ENCODE measurements at regions not wholly inside any gene's neighbourhood (a gene's known extent, or its start where the extent isn't known, plus 50 kb on each side); places are given as distances from the start of the nearest gene placed in this dataset.

DNA sequence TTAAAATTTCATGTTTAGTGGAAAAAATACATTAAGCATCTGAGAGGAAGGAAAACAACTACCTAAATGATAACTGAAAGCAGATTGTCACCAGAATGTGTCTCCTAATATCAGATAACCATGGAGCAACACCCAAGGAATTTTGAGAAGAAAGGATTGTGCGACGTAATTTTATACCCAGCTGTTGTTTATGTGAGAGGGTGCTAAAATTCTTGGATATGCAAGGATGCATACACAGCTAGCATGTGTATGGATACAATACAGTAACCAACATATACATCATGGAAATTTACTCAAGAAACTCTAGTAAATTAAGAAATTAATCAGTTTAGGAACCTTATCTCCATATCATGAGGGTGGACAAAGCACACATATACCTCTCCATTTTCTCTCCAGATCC is 290.9 kb downstream of the HS3ST3A1 start:
- TF ChIP-seq, protein P1, sequence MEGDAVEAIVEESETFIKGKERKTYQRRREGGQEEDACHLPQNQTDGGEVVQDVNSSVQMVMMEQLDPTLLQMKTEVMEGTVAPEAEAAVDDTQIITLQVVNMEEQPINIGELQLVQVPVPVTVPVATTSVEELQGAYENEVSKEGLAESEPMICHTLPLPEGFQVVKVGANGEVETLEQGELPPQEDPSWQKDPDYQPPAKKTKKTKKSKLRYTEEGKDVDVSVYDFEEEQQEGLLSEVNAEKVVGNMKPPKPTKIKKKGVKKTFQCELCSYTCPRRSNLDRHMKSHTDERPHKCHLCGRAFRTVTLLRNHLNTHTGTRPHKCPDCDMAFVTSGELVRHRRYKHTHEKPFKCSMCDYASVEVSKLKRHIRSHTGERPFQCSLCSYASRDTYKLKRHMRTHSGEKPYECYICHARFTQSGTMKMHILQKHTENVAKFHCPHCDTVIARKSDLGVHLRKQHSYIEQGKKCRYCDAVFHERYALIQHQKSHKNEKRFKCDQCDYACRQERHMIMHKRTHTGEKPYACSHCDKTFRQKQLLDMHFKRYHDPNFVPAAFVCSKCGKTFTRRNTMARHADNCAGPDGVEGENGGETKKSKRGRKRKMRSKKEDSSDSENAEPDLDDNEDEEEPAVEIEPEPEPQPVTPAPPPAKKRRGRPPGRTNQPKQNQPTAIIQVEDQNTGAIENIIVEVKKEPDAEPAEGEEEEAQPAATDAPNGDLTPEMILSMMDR (IDR thresholded peaks at IDR 0.05), result no peak
- TF ChIP-seq ZFX (IDR thresholded peaks at IDR 0.05; ENCODE audit: borderline replicate concordance), result no peak
- no peak overlapping the region for H3K27ac ChIP-seq

DNA sequence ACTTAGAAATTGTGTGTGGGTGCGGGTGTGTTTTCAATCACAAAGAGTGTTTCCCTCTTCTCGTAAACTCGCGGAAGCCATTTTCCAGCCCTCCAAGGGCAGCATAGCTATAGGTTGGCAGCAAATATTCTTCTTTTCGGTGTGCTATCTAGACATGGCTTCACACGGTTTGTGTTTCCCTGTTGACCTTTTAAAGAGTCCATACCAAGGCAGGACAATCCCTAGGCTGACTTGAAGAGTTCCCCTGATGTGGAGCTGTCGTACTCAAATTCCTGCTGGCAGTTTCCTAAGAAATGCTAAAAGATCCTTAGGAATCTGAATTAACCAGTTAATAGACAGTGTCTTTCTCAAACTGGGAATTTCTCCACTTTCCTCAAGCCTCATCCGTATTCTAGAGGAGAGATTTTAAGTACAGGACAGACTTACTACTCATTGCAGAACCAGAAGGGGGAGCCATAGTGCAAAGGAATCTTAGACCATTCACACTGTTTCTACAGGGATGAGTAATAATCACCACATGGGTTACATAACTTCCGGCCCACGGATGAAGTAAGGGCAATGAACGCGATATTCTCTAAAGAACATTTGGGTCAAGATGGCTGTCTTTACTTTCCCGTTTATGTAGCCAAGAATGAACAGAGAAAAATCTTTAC is 288.6 kb upstream of the ELAC2 start:
- no peak overlapping the region for H3K27ac ChIP-seq

DNA sequence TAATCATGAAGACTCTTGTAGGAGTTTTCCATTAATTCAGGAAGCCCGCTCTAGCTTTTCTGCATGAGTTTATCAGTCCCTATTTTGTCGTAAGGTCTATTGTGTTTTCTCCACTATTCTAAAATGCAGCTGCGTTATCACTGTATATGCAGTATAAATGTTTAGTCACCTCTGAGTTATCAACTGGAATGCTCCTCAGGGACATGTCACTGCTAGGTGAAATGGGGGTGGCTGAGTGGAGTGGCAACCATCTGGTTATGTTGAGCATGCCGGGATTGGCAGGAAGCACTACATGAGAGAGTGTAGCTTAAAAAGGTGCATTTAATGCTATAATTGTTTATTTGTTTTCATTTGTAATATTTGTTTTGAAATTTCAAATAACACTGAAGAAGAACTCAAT is 285.2 kb upstream of the ELAC2 start:
- TF ChIP-seq, protein P1 (IDR thresholded peaks at IDR 0.05), result no peak
- TF ChIP-seq ZFX (IDR thresholded peaks at IDR 0.05; ENCODE audit: borderline replicate concordance), result no peak
- H3K27ac ChIP-seq, result no peak overlapping the region

More for the DNA sequence above, 288.6 kb upstream of the ELAC2 start:
- TF ChIP-seq, protein P1 (IDR thresholded peaks at IDR 0.05), result peak; percentile 71
- no peak for TF ChIP-seq ZFX (IDR thresholded peaks at IDR 0.05; ENCODE audit: borderline replicate concordance)

DNA sequence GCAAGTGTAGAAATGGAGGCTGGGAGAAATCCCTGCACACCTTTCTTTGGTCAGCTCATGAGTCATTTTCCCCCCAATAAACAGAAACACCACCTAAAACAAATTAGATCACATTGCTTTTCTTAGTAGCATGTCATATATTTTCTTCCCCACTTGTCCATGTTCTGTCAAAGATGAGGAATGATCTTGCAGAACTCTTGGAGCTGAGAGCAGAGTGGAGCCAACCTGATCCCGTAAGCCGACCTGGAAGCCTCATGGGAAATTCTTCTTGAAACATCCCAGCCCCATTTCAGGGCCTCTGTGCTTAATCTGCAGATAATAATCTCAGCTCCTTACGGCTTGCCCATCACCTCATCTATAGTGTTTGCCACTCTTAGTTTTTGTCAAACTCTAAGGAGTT is 284.6 kb upstream of the ELAC2 start:
- no peak overlapping the region for H3K27ac ChIP-seq
- TF ChIP-seq, protein P1 (IDR thresholded peaks at IDR 0.05), result no peak
- TF ChIP-seq ZFX (IDR thresholded peaks at IDR 0.05; ENCODE audit: borderline replicate concordance), result no peak

DNA sequence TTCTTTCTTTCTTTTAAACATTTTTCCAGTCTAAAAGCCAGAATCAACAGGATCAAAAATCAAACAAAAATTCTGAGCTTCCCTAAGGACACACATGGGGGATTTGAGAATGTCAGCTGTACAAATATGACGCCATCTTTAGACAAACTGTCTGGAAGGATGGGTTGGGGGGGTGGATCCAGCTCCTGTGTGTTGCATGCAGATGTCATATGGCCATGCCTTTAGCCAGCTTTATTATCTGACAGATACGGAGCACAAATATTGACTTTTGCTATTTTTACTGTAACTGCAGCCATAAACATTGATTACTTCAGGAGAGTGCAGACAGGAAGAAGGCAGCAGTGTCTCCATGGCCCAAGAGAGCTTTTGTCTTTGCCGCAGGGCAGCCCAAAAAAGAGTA is 279.4 kb upstream of the ELAC2 start:
- no peak overlapping the region for H3K27ac ChIP-seq
- TF ChIP-seq ZFX (IDR thresholded peaks at IDR 0.05; ENCODE audit: borderline replicate concordance), result no peak
- TF ChIP-seq, protein P1 (IDR thresholded peaks at IDR 0.05), result no peak

DNA sequence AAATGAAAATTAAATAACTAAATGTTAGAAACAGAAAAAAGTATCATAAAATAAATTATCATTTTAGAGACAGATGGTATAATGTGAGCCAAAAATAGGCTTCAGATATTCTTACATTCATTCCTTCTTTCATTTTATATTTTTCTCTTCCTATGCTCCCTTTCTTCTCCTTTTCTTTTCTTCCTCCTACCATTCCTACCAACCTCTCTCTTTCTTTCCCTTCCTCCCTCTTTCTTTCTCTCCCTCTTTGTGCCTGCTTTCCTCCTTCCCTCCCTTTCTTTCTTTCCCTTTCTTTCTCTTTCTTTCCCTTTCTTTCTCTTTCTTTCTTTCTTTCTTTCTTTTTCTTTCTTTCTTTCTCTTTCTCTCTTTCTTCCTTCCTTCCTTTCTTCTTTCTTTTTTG is 275.6 kb upstream of the ELAC2 start:
- H3K27ac ChIP-seq, result no peak overlapping the region
- TF ChIP-seq, protein P1 (IDR thresholded peaks at IDR 0.05), result no peak
- no peak for TF ChIP-seq ZFX (IDR thresholded peaks at IDR 0.05; ENCODE audit: borderline replicate concordance)

DNA sequence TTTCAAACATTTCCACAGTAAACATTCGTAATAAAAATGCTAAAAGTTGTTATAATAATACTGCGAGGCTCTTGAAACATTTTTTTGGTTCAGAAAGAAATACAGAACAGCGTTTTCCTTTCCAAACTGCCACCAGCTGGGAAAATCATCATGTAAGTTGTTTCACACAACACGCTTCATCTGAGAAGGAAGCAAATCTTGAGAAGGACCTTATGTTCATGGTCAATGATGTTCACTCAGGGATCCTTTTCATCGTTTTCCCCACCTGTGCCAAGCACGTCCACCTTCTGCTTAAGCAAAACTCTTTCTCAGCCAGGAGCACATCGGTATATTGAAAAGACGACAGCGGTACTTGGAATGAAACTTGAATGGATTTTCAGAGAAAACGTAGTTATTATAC is 274.5 kb upstream of the ELAC2 start:
- TF ChIP-seq, protein P1 (IDR thresholded peaks at IDR 0.05), result no peak
- no peak for TF ChIP-seq ZFX (IDR thresholded peaks at IDR 0.05; ENCODE audit: borderline replicate concordance)
- H3K27ac ChIP-seq, result no peak overlapping the region
